ENCODE measurements at regions not wholly inside any gene's neighbourhood (a gene's known extent, or its start where the extent isn't known, plus 50 kb on each side); places are given as distances from the start of the nearest gene placed in this dataset.
A peak's percentile ranks its signal among the peaks of the same experiment; 100 is the strongest.

GRCh38 chr5:145681686-145682085, 153.5 kb downstream of the PRELID2 start:
- Histone ChIP-seq H2AK9ac (replicated peaks; ENCODE audit: low read depth, low read length, poor library complexity) (no peak overlapping the region), H2BK5ac (ENCODE audit: low read depth, low read length, poor library complexity, severe bottlenecking) (no peak overlapping the region), H3K4me1 (ENCODE audit: control insufficient read depth, insufficient read depth, low read length) (no peaks in the 10 kb centered on the region), H2AK5ac (ENCODE audit: low read depth, low read length) (no peak overlapping the region), H3K23ac (ENCODE audit: low read depth, low read length) (no peak overlapping the region), H2BK120ac (ENCODE audit: low read depth, low read length) (peak overlapping the region; percentile 32; the same call in 1 of the 2 replicates), H3K27me3 (ENCODE audit: control insufficient read depth, insufficient read depth, low read length) (no peaks in the 10 kb centered on the region), H3K4me2 (ENCODE audit: low read depth, low read length) (no peak overlapping the region), H3K9me3 (ENCODE audit: control insufficient read depth, insufficient read depth, low read length) (no peaks in the 10 kb centered on the region), H3K18ac (ENCODE audit: low read depth, low read length) (no peak overlapping the region), H2BK20ac (ENCODE audit: low read depth, low read length) (0 out of 2 replicates have a peak overlapping the region, but pooled peaks have one; percentile 31), H3K14ac (replicated peaks; ENCODE audit: low read depth, low read length) (no peak overlapping the region), H3K4me3 (ENCODE audit: insufficient read depth, low read depth, low read length) (no peak overlapping the region), H3K4ac (ENCODE audit: low read depth, low read length) (no peak overlapping the region), H3K9ac (ENCODE audit: low read depth, low read length) (no peak overlapping the region), H4K8ac (ENCODE audit: low read depth in 2 of 2, low read length in 2 of 2) (0 out of 4 replicates have a peak overlapping the region, but pooled peaks of 1 of the 2 experiments have one; percentile 22), H3K79me1 (ENCODE audit: low read depth in 1 of 2, low read length in 2 of 2) (no peaks in the 10 kb centered on the region), H2AFZ (replicated peaks; ENCODE audit: low read length, poor library complexity) (no peak overlapping the region), H3K36me3 (ENCODE audit: control insufficient read depth, insufficient read depth, low read length) (no peaks in the 10 kb centered on the region), H4K5ac (ENCODE audit: low read depth, low read length) (no peak overlapping the region), H3K9me1 (ENCODE audit: insufficient read depth, low read length) (no peaks in the 10 kb centered on the region), H3K27ac (ENCODE audit: insufficient read depth, low read length) (no peak overlapping the region), H4K91ac (ENCODE audit: insufficient read depth, low read depth, low read length) (no peak overlapping the region), H4K20me1 (ENCODE audit: insufficient read depth, low read length) (no peaks in the 10 kb centered on the region), H2BK15ac (ENCODE audit: low read depth, low read length) (no peak overlapping the region), H3K56ac (ENCODE audit: extremely low read depth, insufficient read depth, low read length) (no peak overlapping the region)
- ChIA-PET CTCF (interaction anchor here (0.6 to 1.4 kb wide), 6 partner anchors 10 to 551 kb away, joined by 3 to 4 read pairs (median 3); no protein-coding TSS in a partner anchor), POLR2A (ENCODE audit: unreplicated experiment) (no interaction called here)
- ATAC-seq (ENCODE audit: low read depth) (peak; percentile 85), DNase-seq (peak; percentile 73)
- no TSS peak for BruUV-seq (replicated peaks)
- TF ChIP-seq RAD21 (IDR thresholded peaks at IDR 0.05; ENCODE audit: low read length) (peak; percentile 64), POLR2A (IDR thresholded peaks at IDR 0.05; ENCODE audit: low read depth, low read length) (no peak), CHD1 (IDR thresholded peaks at IDR 0.05; ENCODE audit: low read depth, low read length) (no peak), RCOR1 (IDR thresholded peaks at IDR 0.05; ENCODE audit: insufficient replicate concordance, low read length) (no peak), MXI1 (IDR thresholded peaks at IDR 0.05; ENCODE audit: borderline replicate concordance, low read depth, low read length) (no peak), SMC3 (IDR thresholded peaks at IDR 0.05; ENCODE audit: low read depth, low read length) (peak; percentile 82), CEBPB (IDR thresholded peaks at IDR 0.05; ENCODE audit: low read depth, low read length) (peak; percentile 99), MAFK (IDR thresholded peaks at IDR 0.05; ENCODE audit: low read depth, low read length) (0 out of 2 replicates have a peak, but pooled peaks have one; percentile 6)
- TF ChIP-seq, protein P1, sequence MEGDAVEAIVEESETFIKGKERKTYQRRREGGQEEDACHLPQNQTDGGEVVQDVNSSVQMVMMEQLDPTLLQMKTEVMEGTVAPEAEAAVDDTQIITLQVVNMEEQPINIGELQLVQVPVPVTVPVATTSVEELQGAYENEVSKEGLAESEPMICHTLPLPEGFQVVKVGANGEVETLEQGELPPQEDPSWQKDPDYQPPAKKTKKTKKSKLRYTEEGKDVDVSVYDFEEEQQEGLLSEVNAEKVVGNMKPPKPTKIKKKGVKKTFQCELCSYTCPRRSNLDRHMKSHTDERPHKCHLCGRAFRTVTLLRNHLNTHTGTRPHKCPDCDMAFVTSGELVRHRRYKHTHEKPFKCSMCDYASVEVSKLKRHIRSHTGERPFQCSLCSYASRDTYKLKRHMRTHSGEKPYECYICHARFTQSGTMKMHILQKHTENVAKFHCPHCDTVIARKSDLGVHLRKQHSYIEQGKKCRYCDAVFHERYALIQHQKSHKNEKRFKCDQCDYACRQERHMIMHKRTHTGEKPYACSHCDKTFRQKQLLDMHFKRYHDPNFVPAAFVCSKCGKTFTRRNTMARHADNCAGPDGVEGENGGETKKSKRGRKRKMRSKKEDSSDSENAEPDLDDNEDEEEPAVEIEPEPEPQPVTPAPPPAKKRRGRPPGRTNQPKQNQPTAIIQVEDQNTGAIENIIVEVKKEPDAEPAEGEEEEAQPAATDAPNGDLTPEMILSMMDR (conservative IDR thresholded peaks at IDR 0.05; ENCODE audit: low read depth, low read length) = peak; percentile 67
- dilution Hi-C loops (cut with HindIII; ENCODE audit: low sequenced_read_pairs, unreplicated experiment) (no loop called here), in situ Hi-C loops (cut with MboI; ENCODE audit: low sequenced_read_pairs) (loop anchor here (10.0 kb wide), 1 partner anchor 373 kb away; no protein-coding TSS in a partner anchor), intact Hi-C loops (cut with micrococcal nuclease) (loop anchor here (1.0 to 2.0 kb wide), 2 partner anchors 207 to 367 kb away; no protein-coding TSS in a partner anchor)

All from IMR-90 (cell line).